Left cardiac atrium (tissue), 4 donors: ENCODE measurements at regions not wholly inside any gene's neighbourhood (a gene's known extent, or its start where the extent isn't known, plus 50 kb on each side); places are given as distances from the start of the nearest gene placed in this dataset.

Experiments
- ATAC-seq, 2 donors: fragments of 200-7000 bp; cut with Tn5 transposase; one replicate each; pipeline ENCODE4 v1.9.1; 2020; ENCODE audit warnings: mild to moderate bottlenecking in 2 of 2, moderate library complexity in 2 of 2
- DNase-seq: peaks from one replicate; pipeline ENCODE4 v3.0.0-alpha.2; 2020
- intact Hi-C, 2 donors: fragments of 100-400 bp; cut with DNase I; formaldehyde crosslinking; loops; one replicate each; pipeline versions ENCODE4 v1.14.1 to v1.15.1; 2022 to 2023
- donor health status: DM: no; HTN: yes; CAD: no.
- donor health status: DM: no; HTN: yes; CAD: no; lungs with severe emphysema.
- donor health status: DM: yes; HTN: yes; CAD: no.
- donor health status: Dilated cardiomyopathy.

DNA sequence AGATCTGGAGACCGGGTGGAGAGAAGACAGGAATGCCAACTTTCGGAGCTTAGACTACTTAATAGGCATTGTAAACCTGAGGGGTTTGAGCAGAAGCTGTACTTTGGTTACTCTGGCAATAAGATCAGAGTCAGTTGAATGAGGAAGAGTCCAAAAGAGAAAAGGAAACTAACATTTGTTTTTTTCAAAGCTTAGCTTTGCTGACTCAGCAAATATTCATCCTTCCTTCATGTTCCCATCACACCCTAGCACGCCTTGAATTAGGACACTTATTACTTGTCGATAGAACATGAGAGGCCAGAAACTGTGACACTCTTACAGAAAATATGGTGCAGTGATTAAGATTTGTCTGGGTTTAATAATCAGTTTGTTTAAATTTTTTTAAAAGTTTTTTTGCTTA, 266.9 kb upstream of the ATP2B1 start:
- intact Hi-C loops: no loop called here
- DNase-seq: no peak
- no peak for ATAC-seq

DNA sequence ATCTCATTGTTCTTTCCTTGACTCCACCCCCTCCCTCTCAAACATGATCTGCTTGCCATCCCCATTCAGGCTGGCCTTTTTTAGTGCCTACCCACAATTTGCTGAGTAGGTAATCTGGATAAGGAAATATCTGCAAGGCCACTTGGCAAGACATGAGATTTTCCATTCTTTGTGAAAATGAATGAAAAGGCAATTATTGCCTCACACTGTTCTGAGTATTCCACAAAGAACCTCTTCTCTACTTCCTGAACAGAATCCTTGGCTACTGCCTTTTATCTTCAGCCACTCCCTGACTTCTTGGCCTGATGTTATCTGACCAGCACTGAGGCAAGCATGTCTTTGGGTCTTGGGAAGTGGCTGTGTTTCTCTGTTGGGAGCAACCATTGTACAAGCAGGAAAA, 263.2 kb upstream of the ATP2B1 start:
- intact Hi-C loops: no loop called here
- peak; percentile 77 to 81 for ATAC-seq
- DNase-seq: peak; percentile 26

DNA sequence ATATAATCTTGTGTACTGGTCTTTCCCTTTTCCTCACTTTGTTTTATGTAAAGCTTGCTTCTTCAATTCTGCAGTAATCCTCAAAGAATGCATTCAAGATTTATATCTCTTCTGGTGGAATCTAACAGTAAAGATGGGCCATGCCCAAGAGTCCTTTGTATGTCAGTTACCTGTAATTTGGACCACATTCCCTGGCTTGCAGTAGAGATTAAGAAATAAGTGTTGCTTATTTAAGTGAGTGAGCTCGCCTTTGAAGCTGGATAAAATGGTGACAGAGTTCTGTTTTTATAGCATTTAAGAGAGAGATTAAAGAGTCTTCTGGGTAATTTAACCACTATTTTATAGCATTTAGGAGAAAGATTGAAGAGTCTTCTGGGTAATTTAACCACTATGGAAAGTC, 262.1 kb upstream of the ATP2B1 start:
- intact Hi-C loops: no loop called here
- DNase-seq (no peak), ATAC-seq (no peak)

DNA sequence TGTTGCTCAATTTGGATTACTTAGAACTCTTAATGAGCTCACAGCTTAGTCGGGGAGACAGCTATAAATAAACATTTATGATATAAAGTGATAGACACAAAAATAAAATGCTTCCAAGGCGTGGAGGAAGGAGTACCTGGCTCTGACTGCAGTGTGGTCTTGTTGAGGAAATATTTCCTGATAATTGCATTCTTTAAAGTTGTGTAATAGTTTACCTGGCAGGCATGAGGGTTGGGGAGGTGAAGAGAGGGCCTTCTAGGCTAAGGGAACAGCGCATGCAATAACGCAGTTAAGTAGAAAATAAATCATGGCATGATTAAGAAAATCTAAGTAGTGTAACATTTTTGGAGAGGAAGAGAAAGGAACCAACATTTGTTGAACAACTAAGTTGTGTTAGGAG, 260.5 kb upstream of the ATP2B1 start:
- intact Hi-C loops: no loop called here
- ATAC-seq: peak; percentile 47 to 92

DNA sequence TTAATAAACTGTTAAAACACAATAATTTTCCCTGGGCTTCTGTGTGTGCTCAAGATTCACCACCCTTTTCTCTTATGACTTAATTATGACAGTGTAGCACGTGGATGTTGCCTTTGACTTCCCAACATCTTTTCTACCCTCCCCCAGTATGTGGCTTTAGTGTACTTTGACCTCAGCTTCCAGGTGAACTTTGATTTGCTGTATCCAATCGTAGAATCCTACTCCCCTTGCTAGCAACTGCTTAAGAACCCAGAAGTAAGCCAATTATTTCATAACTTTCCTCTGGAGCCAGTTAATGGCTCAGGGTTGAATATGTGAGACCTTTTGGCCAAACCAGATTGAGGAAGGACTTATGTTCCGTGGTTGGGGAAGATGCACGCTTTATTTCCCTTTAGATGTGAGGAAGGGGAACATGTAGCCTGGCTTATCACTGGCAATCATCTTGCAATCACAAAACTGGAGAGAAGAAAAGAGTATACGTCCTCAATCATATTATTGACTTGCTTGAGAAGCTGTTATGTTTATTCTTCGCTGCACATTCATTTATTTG, 259.6 kb upstream of the ATP2B1 start:
- ATAC-seq: no peak
- intact Hi-C loops: no loop called here
- no peak for DNase-seq

More for the DNA sequence above, 260.5 kb upstream of the ATP2B1 start:
- DNase-seq: no peak

DNA sequence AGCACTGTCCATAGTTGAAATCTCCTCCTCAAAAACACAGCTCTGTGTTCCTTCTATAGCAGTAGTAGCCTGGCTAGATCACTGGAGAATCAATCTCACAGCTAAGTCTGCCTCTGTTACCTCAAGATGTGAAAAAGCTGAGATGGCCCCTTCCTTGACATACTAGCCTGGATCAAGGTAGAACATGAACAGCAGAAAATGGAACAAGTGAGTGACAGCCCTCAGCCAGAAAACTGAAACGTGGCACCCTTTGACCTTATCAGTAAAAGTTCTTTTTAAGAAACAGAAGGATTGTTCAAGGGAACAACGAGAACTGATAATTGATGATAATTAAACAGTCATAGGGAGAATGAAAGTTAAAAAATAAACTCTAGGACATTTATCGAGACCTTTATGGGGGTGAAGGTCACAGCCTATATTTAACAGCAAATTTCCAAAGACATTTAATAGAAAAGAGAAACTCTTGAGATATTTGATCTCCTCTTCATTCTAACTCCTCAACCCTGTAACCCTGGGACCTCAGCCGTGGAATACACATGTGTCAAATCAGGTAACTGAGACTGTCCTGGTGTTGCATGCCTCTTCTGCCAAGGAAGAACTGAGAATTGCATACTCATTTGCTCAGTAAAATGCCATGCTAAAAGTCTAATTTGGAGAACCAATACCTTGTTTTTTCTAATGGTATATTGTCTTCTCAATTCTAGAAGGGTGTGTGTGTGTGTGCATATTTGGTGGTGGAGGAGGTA, 258.0 kb upstream of the ATP2B1 start:
- DNase-seq: no peak

DNA sequence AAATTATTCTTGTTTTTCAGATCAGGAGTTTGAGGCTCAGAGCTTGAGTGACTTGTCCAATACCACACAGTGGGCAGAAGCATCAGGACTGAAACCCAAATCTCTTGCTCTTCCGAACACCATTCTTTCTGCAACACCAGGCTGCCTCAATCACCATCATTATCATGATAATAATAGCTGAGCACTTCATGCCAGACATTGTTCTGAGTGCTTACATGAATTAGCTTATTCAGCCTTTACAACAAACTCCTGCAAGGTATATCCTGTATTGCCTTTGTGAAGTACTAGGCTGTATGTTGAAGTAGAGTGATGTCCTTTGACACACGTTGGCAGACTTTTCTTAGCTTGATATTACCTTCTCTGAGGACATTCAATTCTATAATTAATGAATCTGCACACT, 257.4 kb upstream of the ATP2B1 start:
- ATAC-seq (no peak), DNase-seq (no peak)
- intact Hi-C loops: no loop called here

More for the DNA sequence above, 258.0 kb upstream of the ATP2B1 start:
- no peak for ATAC-seq
- intact Hi-C loops: no loop called here

DNA sequence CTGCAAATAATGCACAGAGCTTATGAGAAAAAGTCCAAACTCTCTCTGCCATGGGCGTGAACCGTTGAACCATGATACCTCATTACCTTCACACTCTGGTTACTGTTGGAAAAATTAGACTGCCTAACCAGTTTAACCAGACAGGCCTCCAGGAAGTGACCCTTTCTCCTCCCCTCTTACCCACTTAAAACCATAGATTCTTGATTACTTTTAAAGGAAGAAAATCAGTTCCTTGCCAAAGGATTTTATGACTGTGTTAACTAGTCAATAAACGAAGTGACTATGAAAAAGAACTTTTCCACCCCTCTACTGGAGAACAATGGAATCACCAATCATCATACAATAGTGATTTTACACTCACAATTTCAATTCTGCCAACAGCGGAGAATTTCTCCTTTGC, 254.0 kb upstream of the ATP2B1 start:
- DNase-seq (no peak), ATAC-seq (no peak)
- intact Hi-C loops: no loop called here

DNA sequence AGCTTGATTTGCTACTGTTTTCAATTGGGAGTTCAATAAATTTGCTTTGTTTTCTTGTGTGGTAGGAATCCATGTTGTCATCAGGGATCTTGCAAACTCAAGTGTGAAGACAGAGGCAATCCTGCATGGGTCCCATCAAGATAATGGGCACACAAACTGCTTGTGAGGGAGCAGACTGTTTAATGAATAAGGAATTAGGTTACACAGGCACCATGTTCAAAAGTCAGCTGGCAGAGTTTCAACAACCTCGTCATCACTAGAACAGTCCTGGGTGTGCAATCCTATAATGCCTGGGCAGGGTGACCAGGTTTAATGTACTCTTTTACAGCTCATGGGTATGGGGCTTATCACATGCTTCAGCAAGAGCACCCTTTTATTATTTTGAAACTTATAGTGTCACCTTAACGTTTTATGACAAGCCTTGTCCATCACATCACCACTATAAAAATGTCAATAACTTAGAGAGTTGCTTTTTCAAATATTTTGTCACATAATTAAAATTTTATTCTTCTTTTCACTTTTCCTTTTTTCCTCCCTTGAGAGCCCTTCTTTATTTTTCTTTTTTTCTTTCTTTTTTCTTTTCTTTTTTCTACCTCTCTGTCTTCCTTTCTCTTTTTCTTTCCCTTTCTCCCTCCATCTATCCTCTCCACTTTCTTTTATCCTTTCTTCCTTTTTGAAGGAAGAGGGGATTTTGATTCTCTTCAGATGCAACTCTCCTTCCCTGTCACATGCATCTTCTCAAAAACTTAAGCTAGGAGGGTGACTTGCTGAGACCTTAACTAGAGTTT, 252.2 kb upstream of the ATP2B1 start:
- ATAC-seq: no peak
- intact Hi-C loops: no loop called here

DNA sequence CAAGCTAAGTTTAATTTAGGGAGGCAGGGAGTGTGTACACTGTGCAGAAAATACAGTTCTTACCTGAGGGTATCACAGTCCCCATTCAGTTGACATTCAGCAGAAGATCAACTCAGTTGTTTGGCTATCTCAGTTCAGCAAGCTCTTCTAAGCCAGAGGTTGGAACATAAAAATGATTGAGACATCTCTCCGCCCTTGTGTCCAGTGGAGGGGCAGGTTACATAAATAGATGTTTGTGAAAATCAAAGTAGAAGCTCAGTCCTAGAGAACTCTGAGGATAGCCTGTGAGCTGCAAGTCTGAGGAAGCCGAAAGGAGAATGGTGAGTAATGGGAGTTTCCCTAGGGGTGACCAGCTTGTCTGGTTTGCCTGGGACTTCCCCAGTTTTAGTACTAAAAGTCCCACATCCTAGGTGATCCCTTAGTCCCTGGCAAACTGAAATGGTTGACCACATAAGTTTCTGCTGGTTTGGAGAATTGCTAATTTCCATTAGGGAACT, 251.4 kb upstream of the ATP2B1 start:
- ATAC-seq (no peak), DNase-seq (no peak)
- intact Hi-C loops: no loop called here

More for the DNA sequence above, 252.2 kb upstream of the ATP2B1 start:
- DNase-seq: no peak

DNA sequence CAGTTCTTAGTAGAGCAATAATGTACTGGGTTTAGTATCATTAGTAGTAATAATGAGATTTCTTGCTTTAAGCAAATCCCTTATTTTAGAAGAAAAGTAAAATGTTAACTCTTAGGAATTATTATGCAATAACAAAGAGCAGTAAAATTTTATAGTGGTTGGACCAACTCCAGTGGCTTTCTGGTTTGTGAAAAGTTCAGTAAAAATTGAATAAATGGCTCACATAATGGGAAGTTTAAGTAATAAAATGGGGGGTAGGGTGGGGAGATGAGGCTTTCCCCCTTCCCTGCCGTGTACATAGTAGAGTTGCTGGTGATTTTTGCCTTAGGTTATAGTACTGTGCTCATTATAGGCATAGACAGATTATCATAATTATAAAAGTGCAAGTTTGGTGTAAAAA, 250.5 kb upstream of the ATP2B1 start:
- DNase-seq: no peak
- no peak for ATAC-seq
- intact Hi-C loops: no loop called here

DNA sequence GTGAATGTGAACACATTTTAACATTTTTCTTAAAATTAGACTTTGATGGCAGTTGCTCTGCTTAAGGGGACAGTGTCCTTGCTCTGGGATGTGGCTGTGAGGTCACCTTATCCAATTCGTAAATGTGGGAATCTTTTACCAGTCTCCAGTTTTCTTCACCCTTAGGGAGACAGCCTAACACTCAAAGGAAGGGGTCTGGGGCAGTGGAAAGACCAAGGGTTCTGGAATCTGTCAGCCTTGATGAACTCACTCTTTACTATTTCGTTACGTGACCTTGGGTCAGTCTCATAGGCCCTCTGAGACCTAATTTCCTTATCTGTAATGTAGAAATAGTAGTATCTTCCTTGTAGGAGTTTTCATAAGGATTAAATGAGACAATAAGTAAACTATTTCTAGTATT, 245.6 kb upstream of the ATP2B1 start:
- intact Hi-C loops: no loop called here
- DNase-seq (no peak), ATAC-seq (no peak)

DNA sequence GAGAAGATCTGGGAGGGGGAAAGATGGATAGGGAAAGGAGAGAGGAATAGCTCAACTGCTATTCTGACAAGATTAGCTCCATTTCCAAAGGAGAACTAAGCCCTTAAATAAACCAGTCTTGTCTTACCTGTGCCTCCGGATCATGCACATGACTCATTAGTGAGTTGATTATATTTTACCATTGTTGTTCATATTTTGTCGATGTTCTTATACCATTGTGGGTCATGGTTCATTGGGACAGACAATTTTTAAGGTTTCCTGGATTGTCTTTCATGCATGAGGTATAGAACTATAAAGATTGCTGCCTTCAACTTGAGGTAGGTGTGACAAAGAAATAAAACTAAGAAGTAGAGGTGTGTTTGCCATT, 243.0 kb upstream of the ATP2B1 start:
- ATAC-seq: no peak
- intact Hi-C loops: no loop called here
- DNase-seq: no peak

DNA sequence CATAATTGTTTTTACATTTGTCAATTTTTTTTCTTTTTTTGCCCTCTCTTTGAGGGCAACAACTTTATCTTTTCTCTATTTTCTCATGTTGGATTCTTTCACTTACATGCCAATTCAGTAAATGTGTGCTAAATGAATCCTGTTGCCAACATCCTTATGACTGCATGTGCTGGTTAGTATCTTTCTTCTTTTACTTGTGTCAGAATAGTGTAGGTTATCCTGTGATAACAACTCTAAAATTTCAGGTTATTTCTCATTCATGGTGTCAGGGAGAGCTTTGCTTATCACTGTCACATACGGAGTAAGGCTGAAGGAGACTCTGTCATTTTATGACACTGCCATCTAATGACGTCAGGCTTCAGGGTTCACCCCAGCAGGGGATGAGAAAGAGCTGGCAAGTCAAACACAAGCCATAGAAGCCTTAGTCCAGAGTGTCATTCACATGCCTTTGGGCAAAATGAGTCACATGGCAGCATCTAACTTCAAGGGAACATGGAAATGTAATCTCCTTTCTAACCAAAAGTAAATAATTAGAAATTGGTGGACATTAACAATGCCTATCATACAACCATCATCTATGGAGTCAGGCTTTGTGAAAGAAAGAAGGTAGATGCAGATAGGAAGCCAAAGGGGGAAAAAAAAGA, 242.5 kb upstream of the ATP2B1 start:
- intact Hi-C loops: no loop called here
- DNase-seq (no peak), ATAC-seq (no peak)

DNA sequence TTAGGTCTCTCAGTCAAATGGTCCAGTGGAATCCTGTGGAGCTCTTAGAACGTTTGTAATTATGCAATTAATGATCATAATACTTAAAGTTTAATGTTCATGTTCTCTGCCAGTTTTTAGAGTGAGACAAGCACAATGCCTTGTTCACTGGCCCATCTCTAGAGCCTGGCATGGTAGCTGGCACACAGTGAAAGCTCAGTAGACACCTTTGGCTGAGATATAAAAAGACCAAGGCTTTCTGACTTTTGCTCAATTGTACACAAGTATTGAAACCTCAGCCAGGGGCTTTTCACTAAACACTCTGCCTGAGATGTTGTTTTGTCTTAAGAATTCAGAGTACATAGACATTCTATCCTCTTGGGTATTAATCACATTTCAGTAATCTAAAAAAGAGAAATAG, 241.8 kb upstream of the ATP2B1 start:
- intact Hi-C loops: no loop called here
- no peak for ATAC-seq

DNA sequence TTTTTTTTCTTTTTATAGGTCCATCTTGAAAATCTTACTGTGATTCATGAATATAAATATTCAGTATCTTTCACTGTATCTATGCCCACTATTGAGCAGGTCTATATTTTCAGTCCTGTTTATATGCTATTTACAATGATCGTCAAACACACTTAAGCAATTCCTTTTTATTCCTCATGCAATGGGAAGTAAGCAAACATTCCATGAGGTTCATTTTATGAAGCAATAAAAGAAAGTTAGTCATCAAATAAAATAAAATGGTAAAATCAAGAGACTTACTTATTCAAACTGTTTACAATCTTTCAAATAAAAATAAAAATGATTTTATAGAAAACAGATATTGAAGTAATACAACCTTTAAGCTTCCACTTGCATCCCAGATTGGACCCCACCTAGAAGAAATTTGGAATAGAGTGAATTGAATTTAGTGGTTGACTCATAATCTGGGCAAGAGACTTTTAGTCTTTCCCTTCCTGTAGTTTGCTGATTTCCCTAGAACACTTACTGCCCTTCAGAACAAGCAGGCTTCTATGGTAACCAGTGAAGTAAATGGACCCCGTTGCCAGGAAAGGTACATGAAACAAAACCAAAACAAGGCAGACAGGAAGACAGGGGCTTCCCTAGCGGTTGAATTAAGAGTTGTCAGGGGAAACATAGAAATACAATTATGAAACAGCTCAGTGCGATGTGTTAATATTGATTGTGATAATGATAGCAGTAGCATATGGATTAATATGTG, 241.0 kb upstream of the ATP2B1 start:
- DNase-seq (peak; percentile 22), ATAC-seq (peak; percentile 68 to 83)
- intact Hi-C loops: no loop called here

More for the DNA sequence above, 241.8 kb upstream of the ATP2B1 start:
- DNase-seq: no peak

DNA sequence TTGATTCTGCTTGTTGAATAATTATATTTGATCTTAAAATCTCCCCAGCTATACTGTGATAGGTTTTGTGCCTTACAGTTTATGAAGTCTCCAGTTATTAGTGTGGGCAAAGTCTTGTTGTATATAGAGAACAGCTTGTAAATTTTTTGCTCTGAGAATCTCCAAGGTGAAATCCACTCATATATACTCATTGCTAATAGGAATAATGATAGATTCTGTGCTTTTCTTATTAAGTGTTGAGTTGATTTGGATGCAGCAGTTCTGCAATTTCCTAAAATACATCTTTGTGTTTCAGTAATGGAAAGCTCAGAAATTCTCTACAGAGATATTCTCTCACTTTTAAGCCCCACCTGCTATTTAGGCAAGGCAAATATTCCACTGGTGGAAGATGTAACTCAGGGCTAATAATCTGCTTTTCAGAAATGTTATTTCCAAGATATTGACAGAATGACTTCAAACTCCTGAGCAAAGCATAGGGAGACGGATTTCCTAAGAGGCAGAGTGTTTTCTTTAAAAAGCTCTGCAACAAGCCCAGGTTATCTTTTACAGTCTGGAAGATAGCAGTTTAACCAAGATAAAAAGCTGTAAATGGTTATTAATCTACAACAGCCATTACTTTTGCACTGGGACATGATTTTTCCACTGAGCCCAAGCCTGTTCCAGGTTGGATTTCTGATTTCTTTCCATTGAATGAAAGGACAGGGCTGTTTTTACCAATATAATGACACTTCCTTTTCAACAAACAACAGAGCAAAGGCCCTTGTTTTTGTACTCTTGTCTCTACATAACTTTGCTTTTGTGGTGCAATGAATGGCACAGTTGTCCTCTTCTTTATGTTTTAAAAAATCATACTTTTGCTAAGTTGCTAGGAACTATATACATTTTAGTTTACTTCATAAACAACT, 239.9 kb upstream of the ATP2B1 start:
- DNase-seq: no peak
- intact Hi-C loops: no loop called here
- ATAC-seq: peak in 1 of 2 donors; percentile 19
